ENCODE measurements at regions not wholly inside any gene's neighbourhood (a gene's known extent, or its start where the extent isn't known, plus 50 kb on each side); places are given as distances from the start of the nearest gene placed in this dataset.

- ATAC-seq (no peak), DNase-seq (ENCODE audit: low spot score) (no peak)
- intact Hi-C loops (cut with DNase I), result no loop called here
These were observed 113.7 kb downstream of the ACER2 start for GRCh38 chr9:19522558-19522957.

- intact Hi-C loops (cut with DNase I), result no loop called here
- DNase-seq (ENCODE audit: low spot score) (no peak), ATAC-seq (no peak)
These were observed 112.4 kb downstream of the ACER2 start for GRCh38 chr9:19521205-19521604.

- DNase-seq (ENCODE audit: low spot score), result no peak
- ATAC-seq, result no peak
These were observed 108.6 kb downstream of the ACER2 start for GRCh38 chr9:19517202-19517942.

GRCh38 chr9:19516348-19516747 is 107.5 kb downstream of the ACER2 start:
- DNase-seq (ENCODE audit: low spot score) (no peak), ATAC-seq (no peak)
- intact Hi-C loops (cut with DNase I), result no loop called here

More at GRCh38 chr9:19517202-19517942, 108.6 kb downstream of the ACER2 start:
- intact Hi-C loops (cut with DNase I), result no loop called here

- intact Hi-C loops (cut with DNase I), result no loop called here
- DNase-seq (ENCODE audit: low spot score) (no peak), ATAC-seq (no peak)
These were observed 105.0 kb downstream of the ACER2 start for GRCh38 chr9:19513671-19514275.

GRCh38 chr9:19512103-19512832 is 103.5 kb downstream of the ACER2 start:
- intact Hi-C loops (cut with DNase I), result no loop called here
- ATAC-seq (no peak), DNase-seq (ENCODE audit: low spot score) (no peak)

- no peak for ATAC-seq
- no peak for DNase-seq (ENCODE audit: low spot score)
- intact Hi-C loops (cut with DNase I), result no loop called here
These were observed 102.9 kb downstream of the ACER2 start for GRCh38 chr9:19511694-19512093.

- intact Hi-C loops (cut with DNase I), result no loop called here
- DNase-seq (ENCODE audit: low spot score) (no peak), ATAC-seq (no peak)
These were observed 102.1 kb downstream of the ACER2 start for GRCh38 chr9:19510907-19511306.

Data from sciatic nerve (tissue), 2 donors.